Endodermal cell (in vitro differentiated cells): ENCODE measurements at regions not wholly inside any gene's neighbourhood (a gene's known extent, or its start where the extent isn't known, plus 50 kb on each side); places are given as distances from the start of the nearest gene placed in this dataset.

Experiments used
- DNase-seq: peaks from one replicate; pipeline ENCODE4 v3.0.0-alpha.2; 2017
- H3K27ac ChIP-seq: 2 replicates; pipeline ENCODE4 v1.5.1; 2013; ENCODE audit warnings: mild to moderate bottlenecking, low read depth, low read length, moderate library complexity
- H3K27me3 ChIP-seq: 2 replicates; pipeline ENCODE4 v1.6.1; 2013; ENCODE audit warnings: mild to moderate bottlenecking, low read length, moderate library complexity; ENCODE audit not compliant: insufficient read depth, control insufficient read depth, poor library complexity, severe bottlenecking
- H3K36me3 ChIP-seq: 2 replicates; pipeline ENCODE4 v1.7.0; 2013; ENCODE audit warnings: mild to moderate bottlenecking, low read length, moderate library complexity; ENCODE audit not compliant: control insufficient read depth, insufficient read depth
- H3K4me1 ChIP-seq: one replicate; pipeline ENCODE4 v1.7.0; 2013; ENCODE audit warnings: low read length; ENCODE audit not compliant: control insufficient read depth, insufficient read depth
- H3K4me3 ChIP-seq: 2 replicates; pipeline ENCODE4 v1.5.1; 2013; ENCODE audit warnings: mild to moderate bottlenecking, low read length, moderate library complexity
- H3K9ac ChIP-seq: 2 replicates; pipeline ENCODE4 v1.6.1; 2013; ENCODE audit warnings: mild to moderate bottlenecking, low read length, moderate library complexity; ENCODE audit not compliant: poor library complexity, severe bottlenecking; ENCODE audit errors: extremely low read depth
- H3K9me3 ChIP-seq: 2 replicates; pipeline ENCODE4 v1.6.1; 2013; ENCODE audit warnings: mild to moderate bottlenecking, low read length, moderate library complexity; ENCODE audit not compliant: control insufficient read depth
- H3K27ac Mint-ChIP-seq: 2 replicates; pipeline ENCODE4 v1.8.0; 2020; ENCODE audit warnings: mixed read lengths
- H3K27me3 Mint-ChIP-seq: 2 replicates; pipeline ENCODE4 v1.8.0; 2021; ENCODE audit warnings: mild to moderate bottlenecking, mixed read lengths; ENCODE audit not compliant: insufficient read depth
- H3K36me3 Mint-ChIP-seq: 2 replicates; pipeline ENCODE4 v1.8.0; 2020; ENCODE audit warnings: low read depth, mixed read lengths
- H3K4me1 Mint-ChIP-seq: 2 replicates; pipeline ENCODE4 v1.8.0; 2020; ENCODE audit warnings: mixed read lengths
- H3K4me3 Mint-ChIP-seq: 2 replicates; pipeline ENCODE4 v1.8.0; 2020; ENCODE audit warnings: mild to moderate bottlenecking, moderate library complexity, mixed read lengths
- H3K9me3 Mint-ChIP-seq: 2 replicates; pipeline ENCODE4 v1.8.0; 2020; ENCODE audit warnings: mild to moderate bottlenecking, mixed read lengths
- WGBS, 2 experiments: methylation state at CpG; one replicate each; pipeline versions ENCODE4 v1.1.5 to v1.1.7; 2013; ENCODE audit warnings: missing lambda C conversion rate in 2 of 2, mixed read lengths in 1 of 2; ENCODE audit not compliant: insufficient coverage in 1 of 2, insufficient read length in 1 of 2; 5-methylcytosine and 5-hydroxymethylcytosine counted together
- TF ChIP-seq, protein P1 (sequence below): fragments of 200-600 bp; sonication (generic); conservative IDR thresholded peaks from 2 replicates; pipeline ENCODE4 v1.5.0; 2021; ENCODE audit warnings: antibody characterized with exemption, mild to moderate bottlenecking

DNA sequence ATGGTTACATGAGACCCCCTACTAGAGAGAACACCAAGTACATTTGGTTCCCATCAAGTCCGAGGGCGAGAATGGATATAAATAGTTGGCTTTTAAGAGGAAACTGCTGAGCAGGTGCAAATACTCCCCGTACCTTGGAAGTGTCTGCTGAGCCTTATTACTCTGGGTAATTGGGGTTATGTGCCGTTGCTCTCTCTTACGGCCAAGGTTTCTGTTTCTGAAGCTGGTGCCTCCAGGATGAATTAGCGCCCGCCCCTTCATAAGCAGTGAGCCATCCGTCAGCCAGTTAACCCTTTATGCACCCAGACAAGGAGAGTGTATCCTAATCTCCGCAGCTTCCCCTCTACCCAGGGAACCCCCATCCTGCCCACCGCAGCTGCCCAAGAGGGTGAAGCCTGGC, 90.4 kb upstream of the AJAP1 start:
- Mint-ChIP-seq H3K36me3 (no peaks in the 10 kb centered on the region), H3K27me3 (peaks cover 4% of the 10 kb centered on the region), H3K27ac (no peak overlapping the region), H3K4me1 (no peaks in the 10 kb centered on the region), H3K9me3 (no peaks in the 10 kb centered on the region), H3K4me3 (no peak overlapping the region)
- Histone ChIP-seq H3K4me1 (no peaks in the 10 kb centered on the region), H3K9me3 (no peaks in the 10 kb centered on the region), H3K27ac (no peak overlapping the region), H3K27me3 (no peaks in the 10 kb centered on the region), H3K9ac (no peak overlapping the region), H3K4me3 (no peak overlapping the region), H3K36me3 (no peaks in the 10 kb centered on the region)
- no peak for DNase-seq
- TF ChIP-seq, protein P1, sequence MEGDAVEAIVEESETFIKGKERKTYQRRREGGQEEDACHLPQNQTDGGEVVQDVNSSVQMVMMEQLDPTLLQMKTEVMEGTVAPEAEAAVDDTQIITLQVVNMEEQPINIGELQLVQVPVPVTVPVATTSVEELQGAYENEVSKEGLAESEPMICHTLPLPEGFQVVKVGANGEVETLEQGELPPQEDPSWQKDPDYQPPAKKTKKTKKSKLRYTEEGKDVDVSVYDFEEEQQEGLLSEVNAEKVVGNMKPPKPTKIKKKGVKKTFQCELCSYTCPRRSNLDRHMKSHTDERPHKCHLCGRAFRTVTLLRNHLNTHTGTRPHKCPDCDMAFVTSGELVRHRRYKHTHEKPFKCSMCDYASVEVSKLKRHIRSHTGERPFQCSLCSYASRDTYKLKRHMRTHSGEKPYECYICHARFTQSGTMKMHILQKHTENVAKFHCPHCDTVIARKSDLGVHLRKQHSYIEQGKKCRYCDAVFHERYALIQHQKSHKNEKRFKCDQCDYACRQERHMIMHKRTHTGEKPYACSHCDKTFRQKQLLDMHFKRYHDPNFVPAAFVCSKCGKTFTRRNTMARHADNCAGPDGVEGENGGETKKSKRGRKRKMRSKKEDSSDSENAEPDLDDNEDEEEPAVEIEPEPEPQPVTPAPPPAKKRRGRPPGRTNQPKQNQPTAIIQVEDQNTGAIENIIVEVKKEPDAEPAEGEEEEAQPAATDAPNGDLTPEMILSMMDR: no peak
- 63 to 76% methylated on average over 6 to 10 of the region's 10 CpGs for WGBS, 2 experiments

DNA sequence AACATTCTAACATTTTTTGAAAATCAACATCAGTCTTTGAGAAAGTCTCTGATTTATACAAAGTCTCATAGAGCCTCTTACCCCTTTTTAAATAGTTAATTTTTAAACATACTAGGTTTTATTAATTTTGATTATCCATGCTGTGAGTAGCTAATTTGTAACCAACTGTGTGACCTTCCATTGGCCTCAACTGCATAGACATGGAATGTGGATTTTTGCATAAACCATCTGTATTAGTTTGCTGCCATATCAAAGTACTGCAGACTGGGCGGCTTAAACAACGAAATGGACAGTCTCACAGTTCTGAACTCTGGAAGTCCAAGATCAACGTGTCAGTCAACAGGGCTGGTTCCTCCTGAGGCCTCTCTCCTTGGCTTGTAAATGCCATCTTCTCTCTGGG, 89.2 kb upstream of the AJAP1 start:
- Mint-ChIP-seq H3K4me1 (no peaks in the 10 kb centered on the region), H3K27ac (no peak overlapping the region), H3K9me3 (no peaks in the 10 kb centered on the region), H3K4me3 (no peak overlapping the region), H3K36me3 (no peaks in the 10 kb centered on the region), H3K27me3 (peaks cover 4% of the 10 kb centered on the region)
- no peaks in the 10 kb centered on the region for H3K4me1 ChIP-seq
- 87 to 90% methylated on average over 3 of the region's 3 CpGs for WGBS, 2 experiments
- no peak overlapping the region for H3K4me3 ChIP-seq
- no peak for DNase-seq
- no peaks in the 10 kb centered on the region for H3K36me3 ChIP-seq
- no peaks in the 10 kb centered on the region for H3K9me3 ChIP-seq
- H3K9ac ChIP-seq: no peak overlapping the region
- no peaks in the 10 kb centered on the region for H3K27me3 ChIP-seq
- H3K27ac ChIP-seq: no peak overlapping the region
- TF ChIP-seq, protein P1: no peak

DNA sequence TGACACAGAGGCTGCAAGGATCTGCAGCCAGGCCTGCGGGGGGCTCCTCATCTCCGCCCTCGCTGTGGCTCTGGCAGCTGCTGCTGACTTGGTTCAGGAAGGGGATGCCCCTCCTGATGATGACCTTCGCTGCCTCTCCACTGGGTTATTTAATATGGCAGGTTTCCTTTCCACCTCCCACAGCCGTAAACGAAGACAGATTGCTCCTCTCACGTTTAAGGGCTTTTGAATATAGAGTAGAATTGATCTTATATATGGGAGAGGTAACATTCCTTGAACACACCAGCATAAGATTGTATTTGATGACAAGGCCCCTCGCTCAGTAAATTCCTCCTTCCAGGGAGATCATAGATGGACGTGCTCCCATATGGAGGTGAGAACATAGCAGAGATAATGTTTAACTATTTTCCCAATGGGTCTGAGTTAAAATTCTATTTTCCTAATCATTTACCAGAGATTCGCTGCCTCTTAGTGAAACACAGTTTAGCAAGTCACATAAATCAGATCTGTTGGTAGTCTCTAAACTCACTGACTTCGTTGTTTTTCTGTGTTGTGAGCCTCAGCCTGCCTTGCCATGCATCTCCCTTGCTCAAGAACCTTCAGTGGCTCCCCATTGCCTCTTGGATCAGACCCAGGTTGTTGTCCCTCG, 88.5 kb upstream of the AJAP1 start:
- H3K36me3 ChIP-seq: no peaks in the 10 kb centered on the region
- H3K36me3 Mint-ChIP-seq: no peaks in the 10 kb centered on the region
- TF ChIP-seq, protein P1: no peak
- H3K27me3 ChIP-seq: no peaks in the 10 kb centered on the region
- peaks cover 4% of the 10 kb centered on the region for H3K27me3 Mint-ChIP-seq
- WGBS, 2 experiments: 84 to 89% methylated on average over 4 to 12 of the region's 12 CpGs
- H3K4me3 Mint-ChIP-seq: no peak overlapping the region
- H3K4me1 Mint-ChIP-seq: no peaks in the 10 kb centered on the region
- no peak overlapping the region for H3K27ac Mint-ChIP-seq
- H3K9me3 Mint-ChIP-seq: no peaks in the 10 kb centered on the region
- DNase-seq: no peak
- no peaks in the 10 kb centered on the region for H3K9me3 ChIP-seq
- H3K4me3 ChIP-seq: no peak overlapping the region
- H3K27ac ChIP-seq: no peak overlapping the region
- no peaks in the 10 kb centered on the region for H3K4me1 ChIP-seq
- no peak overlapping the region for H3K9ac ChIP-seq
